ENCODE measurements at regions not wholly inside any gene's neighbourhood (a gene's known extent, or its start where the extent isn't known, plus 50 kb on each side); places are given as distances from the start of the nearest gene placed in this dataset.

GRCh38 chr14:106606936-106607335 lies 1080.6 kb downstream of the TMEM121 start:
- Mint-ChIP-seq H3K27ac (no peak overlapping the region), H3K4me1 (ENCODE audit: low read depth) (no peaks in the 10 kb centered on the region), H3K27me3 (peaks cover 79% of the 10 kb centered on the region), H3K4me3 (no peak overlapping the region), H3K36me3 (ENCODE audit: low read depth) (no peaks in the 10 kb centered on the region), H3K9me3 (no peaks in the 10 kb centered on the region)
- peaks cover 2 to 30% of the 10 kb centered on the region in 2 experiments for H3K27me3 ChIP-seq (ENCODE audit: control insufficient read depth in 1 of 2, insufficient read depth in 2 of 2, low read length in 2 of 2)
- ChIA-PET CTCF (interaction anchor here (2.9 kb wide), 1 partner anchor 12 kb away, joined by 14 read pairs; no protein-coding TSS in a partner anchor), POLR2A (no interaction called here)
- TF ChIP-seq CTCF (IDR thresholded peaks at IDR 0.05) = no peak
- no peak overlapping the region for H3K4me3 ChIP-seq (ENCODE audit: low read length)
- DNase-seq (no peak), ATAC-seq (ENCODE audit: poor library complexity) (no peak)
- no peaks in the 10 kb centered on the region for H3K9me3 ChIP-seq (ENCODE audit: control insufficient read depth in 1 of 2, insufficient read depth in 1 of 2, low read length in 2 of 2)
- H3K27ac ChIP-seq (ENCODE audit: low read depth in 1 of 2, low read length in 2 of 2) = no peak overlapping the region
- H3K36me3 ChIP-seq (ENCODE audit: insufficient read depth, low read length) = no peaks in the 10 kb centered on the region
- peaks cover 7% of the 10 kb centered on the region for H3K4me1 ChIP-seq (ENCODE audit: insufficient read depth, low read length)
- intact Hi-C loops (cut with DNase I, micrococcal nuclease) = no loop called here

- peaks cover 6% of the 10 kb centered on the region for H3K4me1 ChIP-seq (ENCODE audit: insufficient read depth, low read length)
- Mint-ChIP-seq H3K36me3 (ENCODE audit: low read depth) (no peaks in the 10 kb centered on the region), H3K9me3 (no peaks in the 10 kb centered on the region), H3K4me1 (ENCODE audit: low read depth) (no peaks in the 10 kb centered on the region), H3K27me3 (peaks cover 63% of the 10 kb centered on the region), H3K27ac (no peak overlapping the region), H3K4me3 (no peak overlapping the region)
- ChIA-PET POLR2A (no interaction called here), CTCF (no interaction called here)
- ATAC-seq (ENCODE audit: poor library complexity) (no peak), DNase-seq (no peak)
- peaks cover 2 to 13% of the 10 kb centered on the region in 2 experiments for H3K27me3 ChIP-seq (ENCODE audit: control insufficient read depth in 1 of 2, insufficient read depth in 2 of 2, low read length in 2 of 2)
- H3K36me3 ChIP-seq (ENCODE audit: insufficient read depth, low read length) = no peaks in the 10 kb centered on the region
- no peak overlapping the region for H3K27ac ChIP-seq (ENCODE audit: low read depth in 1 of 2, low read length in 2 of 2)
- H3K9me3 ChIP-seq (ENCODE audit: control insufficient read depth in 1 of 2, insufficient read depth in 1 of 2, low read length in 2 of 2) = no peaks in the 10 kb centered on the region
- intact Hi-C loops (cut with DNase I, micrococcal nuclease) = no loop called here
- TF ChIP-seq CTCF (IDR thresholded peaks at IDR 0.05) = no peak
- no peak overlapping the region for H3K4me3 ChIP-seq (ENCODE audit: low read length)
These were observed 1084.3 kb downstream of the TMEM121 start for GRCh38 chr14:106610691-106611090.

- no peaks in the 10 kb centered on the region for H3K9me3 ChIP-seq (ENCODE audit: control insufficient read depth in 1 of 2, insufficient read depth in 1 of 2, low read length in 2 of 2)
- Mint-ChIP-seq H3K36me3 (ENCODE audit: low read depth) (no peaks in the 10 kb centered on the region), H3K9me3 (no peaks in the 10 kb centered on the region), H3K27ac (no peak overlapping the region), H3K27me3 (peaks cover 46% of the 10 kb centered on the region), H3K4me3 (no peak overlapping the region), H3K4me1 (ENCODE audit: low read depth) (no peaks in the 10 kb centered on the region)
- intact Hi-C loops (cut with DNase I, micrococcal nuclease) = no loop called here
- no peaks in the 10 kb centered on the region for H3K36me3 ChIP-seq (ENCODE audit: insufficient read depth, low read length)
- no peak for ATAC-seq (ENCODE audit: poor library complexity)
- H3K4me3 ChIP-seq (ENCODE audit: low read length) = no peak overlapping the region
- ChIA-PET POLR2A (no interaction called here), CTCF (no interaction called here)
- no peak overlapping the region for H3K27ac ChIP-seq (ENCODE audit: low read depth in 1 of 2, low read length in 2 of 2)
- peaks cover 0 to 13% of the 10 kb centered on the region in 2 experiments for H3K27me3 ChIP-seq (ENCODE audit: control insufficient read depth in 1 of 2, insufficient read depth in 2 of 2, low read length in 2 of 2)
- DNase-seq = no peak
- no peak for TF ChIP-seq CTCF (IDR thresholded peaks at IDR 0.05)
- no peaks in the 10 kb centered on the region for H3K4me1 ChIP-seq (ENCODE audit: insufficient read depth, low read length)
These were observed 1086.9 kb downstream of the TMEM121 start for GRCh38 chr14:106613256-106613655.

All from CD4-positive, alpha-beta T cell (primary cell).